ENCODE measurements at regions not wholly inside any gene's neighbourhood (a gene's known extent, or its start where the extent isn't known, plus 50 kb on each side); places are given as distances from the start of the nearest gene placed in this dataset.

GRCh38 chr19:29088761-29089160, 124.2 kb downstream of the UQCRFS1 start:
- no peak for DNase-seq (ENCODE audit: low spot score in 2 of 2)
- H3K27me3 ChIP-seq = no peaks in the 10 kb centered on the region
- H3K4me3 ChIP-seq = no peak overlapping the region
- H3K36me3 ChIP-seq = no peaks in the 10 kb centered on the region
- intact Hi-C loops (cut with DNase I) = no loop called here
- no peak overlapping the region for H3K27ac ChIP-seq
- no peaks in the 10 kb centered on the region for H3K9me3 ChIP-seq
- no peaks in the 10 kb centered on the region for H3K4me1 ChIP-seq
- TF ChIP-seq CTCF (IDR thresholded peaks at IDR 0.05) = no peak

- Histone ChIP-seq H3K27me3 (no peaks in the 10 kb centered on the region), H3K9me3 (no peaks in the 10 kb centered on the region), H3K4me1 (no peaks in the 10 kb centered on the region), H3K36me3 (no peaks in the 10 kb centered on the region), H3K4me3 (no peak overlapping the region), H3K27ac (no peak overlapping the region)
- DNase-seq (ENCODE audit: low spot score in 2 of 2) = no peak
- no peak for TF ChIP-seq CTCF (IDR thresholded peaks at IDR 0.05)
- intact Hi-C loops (cut with DNase I) = no loop called here
These were observed 126.3 kb downstream of the UQCRFS1 start for GRCh38 chr19:29086646-29087045.

- no peak for DNase-seq (ENCODE audit: low spot score in 2 of 2)
- no peak for TF ChIP-seq CTCF (IDR thresholded peaks at IDR 0.05)
- no peak overlapping the region for H3K27ac ChIP-seq
- no peak overlapping the region for H3K4me3 ChIP-seq
- H3K9me3 ChIP-seq = no peaks in the 10 kb centered on the region
- H3K36me3 ChIP-seq = no peaks in the 10 kb centered on the region
- no peaks in the 10 kb centered on the region for H3K4me1 ChIP-seq
- no peaks in the 10 kb centered on the region for H3K27me3 ChIP-seq
- intact Hi-C loops (cut with DNase I) = no loop called here
These were observed 126.8 kb downstream of the UQCRFS1 start for GRCh38 chr19:29086182-29086581.

GRCh38 chr19:29085630-29086029, 127.3 kb downstream of the UQCRFS1 start:
- intact Hi-C loops (cut with DNase I) = no loop called here
- DNase-seq (ENCODE audit: low spot score in 2 of 2) = no peak
- H3K4me3 ChIP-seq = no peak overlapping the region
- H3K36me3 ChIP-seq = no peaks in the 10 kb centered on the region
- no peaks in the 10 kb centered on the region for H3K27me3 ChIP-seq
- no peaks in the 10 kb centered on the region for H3K9me3 ChIP-seq
- TF ChIP-seq CTCF (IDR thresholded peaks at IDR 0.05) = no peak
- no peak overlapping the region for H3K27ac ChIP-seq
- no peaks in the 10 kb centered on the region for H3K4me1 ChIP-seq

GRCh38 chr19:29085206-29085605, 127.7 kb downstream of the UQCRFS1 start:
- no peak overlapping the region for H3K27ac ChIP-seq
- H3K27me3 ChIP-seq = no peaks in the 10 kb centered on the region
- H3K9me3 ChIP-seq = no peaks in the 10 kb centered on the region
- H3K4me1 ChIP-seq = no peaks in the 10 kb centered on the region
- H3K36me3 ChIP-seq = no peaks in the 10 kb centered on the region
- no peak for DNase-seq (ENCODE audit: low spot score in 2 of 2)
- no peak for TF ChIP-seq CTCF (IDR thresholded peaks at IDR 0.05)
- no peak overlapping the region for H3K4me3 ChIP-seq
- intact Hi-C loops (cut with DNase I) = no loop called here

GRCh38 chr19:29084266-29084665, 128.7 kb downstream of the UQCRFS1 start:
- Histone ChIP-seq H3K36me3 (no peaks in the 10 kb centered on the region), H3K27me3 (no peaks in the 10 kb centered on the region), H3K4me3 (no peak overlapping the region), H3K27ac (no peak overlapping the region), H3K4me1 (no peaks in the 10 kb centered on the region), H3K9me3 (no peaks in the 10 kb centered on the region)
- DNase-seq (ENCODE audit: low spot score in 2 of 2) = no peak
- intact Hi-C loops (cut with DNase I) = no loop called here
- no peak for TF ChIP-seq CTCF (IDR thresholded peaks at IDR 0.05)
